Lung (tissue), 11 donors: ENCODE measurements at regions not wholly inside any gene's neighbourhood (a gene's known extent, or its start where the extent isn't known, plus 50 kb on each side); places are given as distances from the start of the nearest gene placed in this dataset.
"Not testable (repeated sequence)": the region's sequence is repeated elsewhere in the genome, so short reads cannot be mapped to it uniquely, and the experiment has no call there.

ENCODE experiments used
- ATAC-seq: fragments of 200-7000 bp; cut with Tn5 transposase; one replicate; pipeline ENCODE4 v1.9.1; 2020; ENCODE audit warnings: moderate number of reproducible peaks; ENCODE audit not compliant: insufficient read depth, low FRiP score
- DNase-seq, 3 donors: peaks; one replicate each; pipeline ENCODE4 v3.0.0-alpha.2; 2013 to 2017
- H3K27ac ChIP-seq, 2 donors: one replicate each; pipeline ENCODE4 v1.5.1; 2013; ENCODE audit warnings: mild to moderate bottlenecking in 2 of 2, moderate library complexity in 2 of 2, control low read depth in 1 of 2, inconsistent platforms in 1 of 2, low read depth in 1 of 2, low read length in 1 of 2
- H3K27me3 ChIP-seq, 3 donors: one replicate each; pipeline ENCODE4 v1.5.1; 2013; ENCODE audit warnings: low read length in 2 of 3; ENCODE audit not compliant: control insufficient read depth in 3 of 3, insufficient read depth in 3 of 3
- H3K36me3 ChIP-seq, 4 donors: one replicate each; pipeline ENCODE4 v1.5.1; 2013; ENCODE audit warnings: low read length in 4 of 4, mild to moderate bottlenecking in 1 of 4, moderate library complexity in 1 of 4; ENCODE audit not compliant: control insufficient read depth in 4 of 4, insufficient read depth in 4 of 4
- H3K4me1 ChIP-seq, 5 donors: one replicate each; pipeline ENCODE4 v1.5.1; 2013; ENCODE audit warnings: low read length in 5 of 5, mild to moderate bottlenecking in 2 of 5, moderate library complexity in 1 of 5; ENCODE audit not compliant: control insufficient read depth in 5 of 5, insufficient read depth in 5 of 5
- H3K4me3 ChIP-seq: one replicate; pipeline ENCODE4 v1.5.1; 2013; ENCODE audit warnings: mild to moderate bottlenecking, control low read depth, moderate library complexity
- H3K9ac ChIP-seq, 2 donors: one replicate each; pipeline ENCODE4 v1.5.1; 2013; ENCODE audit warnings: low read length in 2 of 2, control low read depth in 1 of 2; ENCODE audit not compliant: insufficient read depth in 1 of 2
- H3K9me3 ChIP-seq, 4 donors: one replicate each; pipeline ENCODE4 v1.5.1; 2013; ENCODE audit warnings: low read length in 3 of 4, mild to moderate bottlenecking in 1 of 4, moderate library complexity in 1 of 4; ENCODE audit not compliant: control insufficient read depth in 4 of 4, insufficient read depth in 3 of 4
- WGBS, 2 donors: extraction: QIAGEN DNeasy Blood & Tissue Kit; methylation state at CpG; one replicate each; pipeline ENCODE4 v1.1.7; 2013; 5-methylcytosine and 5-hydroxymethylcytosine counted together
- TF ChIP-seq, protein P1 (sequence below): IDR thresholded peaks from 2 replicates; pipeline ENCODE4 v1.5.1; 2012; ENCODE audit warnings: mild to moderate bottlenecking; ENCODE audit errors: control extremely low read depth, extremely low read depth
- donor health status: control.
- donor health status: control.
- donor health status: Bipolar disorder and iron deficiency.
- donor health status: healthy.
- donor health status: DM: yes; HTN: yes; CAD: no.

DNA sequence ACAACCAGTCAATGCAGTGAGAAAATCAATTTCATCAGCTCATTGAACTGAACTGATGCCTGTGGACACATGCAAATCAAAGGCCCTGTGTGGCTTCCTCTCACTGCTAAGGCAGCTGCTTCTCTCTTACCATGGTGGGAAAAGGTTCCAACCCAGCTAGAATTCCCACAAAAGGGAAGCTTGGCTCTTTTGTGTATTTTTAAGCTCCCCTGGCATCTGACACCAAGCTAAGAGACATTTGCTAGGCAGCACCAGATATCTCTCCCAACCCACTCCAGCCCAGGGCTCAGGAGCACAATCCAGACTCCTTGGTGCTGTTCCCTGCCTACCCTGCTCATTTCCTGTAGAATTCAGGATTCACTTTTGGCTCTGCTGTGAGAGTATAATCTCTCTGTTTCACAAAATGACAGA is 129.6 kb downstream of the GXYLT1 start:
- no peak overlapping the region for H3K4me3 ChIP-seq
- H3K4me1 ChIP-seq, result no peaks in the 10 kb centered on the region
- no peak overlapping the region for H3K9ac ChIP-seq
- DNase-seq (no peak), ATAC-seq (no peak)
- TF ChIP-seq, protein P1, sequence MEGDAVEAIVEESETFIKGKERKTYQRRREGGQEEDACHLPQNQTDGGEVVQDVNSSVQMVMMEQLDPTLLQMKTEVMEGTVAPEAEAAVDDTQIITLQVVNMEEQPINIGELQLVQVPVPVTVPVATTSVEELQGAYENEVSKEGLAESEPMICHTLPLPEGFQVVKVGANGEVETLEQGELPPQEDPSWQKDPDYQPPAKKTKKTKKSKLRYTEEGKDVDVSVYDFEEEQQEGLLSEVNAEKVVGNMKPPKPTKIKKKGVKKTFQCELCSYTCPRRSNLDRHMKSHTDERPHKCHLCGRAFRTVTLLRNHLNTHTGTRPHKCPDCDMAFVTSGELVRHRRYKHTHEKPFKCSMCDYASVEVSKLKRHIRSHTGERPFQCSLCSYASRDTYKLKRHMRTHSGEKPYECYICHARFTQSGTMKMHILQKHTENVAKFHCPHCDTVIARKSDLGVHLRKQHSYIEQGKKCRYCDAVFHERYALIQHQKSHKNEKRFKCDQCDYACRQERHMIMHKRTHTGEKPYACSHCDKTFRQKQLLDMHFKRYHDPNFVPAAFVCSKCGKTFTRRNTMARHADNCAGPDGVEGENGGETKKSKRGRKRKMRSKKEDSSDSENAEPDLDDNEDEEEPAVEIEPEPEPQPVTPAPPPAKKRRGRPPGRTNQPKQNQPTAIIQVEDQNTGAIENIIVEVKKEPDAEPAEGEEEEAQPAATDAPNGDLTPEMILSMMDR, result no peak
- peaks cover 0 to 2% (median 0%) of the 10 kb centered on the region in 3 donors for H3K27me3 ChIP-seq
- H3K9me3 ChIP-seq, result no peaks in the 10 kb centered on the region
- no peaks in the 10 kb centered on the region for H3K36me3 ChIP-seq
- no peak overlapping the region for H3K27ac ChIP-seq

DNA sequence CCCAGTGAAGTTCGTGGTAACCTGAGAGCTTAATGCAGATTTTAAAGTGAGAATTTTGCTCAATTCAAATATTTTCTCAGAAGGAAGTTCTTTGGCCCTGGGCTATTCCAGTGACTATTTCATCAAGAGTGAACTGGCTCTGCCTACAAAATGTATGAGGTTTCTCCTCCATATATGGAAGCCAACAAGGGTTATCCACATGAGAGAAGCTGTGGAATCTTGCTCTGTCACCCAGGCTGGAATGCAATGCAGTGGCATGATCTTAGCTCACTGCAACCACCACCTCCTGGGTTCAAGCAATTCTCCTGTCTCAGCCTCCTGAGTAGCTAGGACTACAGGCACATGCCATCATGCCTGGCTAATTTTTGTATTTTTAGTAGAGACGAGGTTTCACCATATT is 132.2 kb downstream of the GXYLT1 start:
- H3K27ac ChIP-seq, DNase-seq, ATAC-seq, H3K4me3 ChIP-seq, H3K9me3 ChIP-seq, H3K9ac ChIP-seq, H3K27me3 ChIP-seq, H3K4me1 ChIP-seq, H3K36me3 ChIP-seq: not testable (repeated sequence)
- WGBS, 2 donors, result 82 to 93% methylated on average over 2 of the region's 2 CpGs

DNA sequence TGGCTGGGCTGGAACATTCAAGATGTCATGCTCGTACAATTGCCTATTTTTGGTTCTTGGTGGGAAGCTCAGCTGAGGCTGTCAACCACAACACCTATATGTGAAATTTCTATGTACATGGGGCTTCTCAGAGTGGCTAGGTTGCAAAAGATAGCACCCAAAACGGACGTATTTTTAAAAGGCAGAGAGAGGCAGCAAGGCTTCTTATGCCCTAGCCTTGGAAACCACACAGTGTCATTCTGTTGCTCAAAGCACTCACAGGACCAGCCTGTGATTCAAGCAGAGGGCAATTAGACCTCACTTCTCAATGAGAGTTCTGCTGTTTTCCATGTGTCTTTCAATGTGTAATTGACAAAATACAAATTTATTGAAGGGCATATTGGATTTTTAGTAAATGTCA is 134.0 kb downstream of the GXYLT1 start:
- Histone ChIP-seq H3K9me3 (no peaks in the 10 kb centered on the region), H3K36me3 (no peaks in the 10 kb centered on the region), H3K27me3 (no peaks in the 10 kb centered on the region), H3K4me1 (no peaks in the 10 kb centered on the region), H3K4me3 (no peak overlapping the region), H3K9ac (no peak overlapping the region), H3K27ac (no peak overlapping the region)
- 83 to 87% methylated on average over 3 of the region's 3 CpGs for WGBS, 2 donors
- ATAC-seq, result no peak
- TF ChIP-seq, protein P1, result no peak
- DNase-seq, result no peak

DNA sequence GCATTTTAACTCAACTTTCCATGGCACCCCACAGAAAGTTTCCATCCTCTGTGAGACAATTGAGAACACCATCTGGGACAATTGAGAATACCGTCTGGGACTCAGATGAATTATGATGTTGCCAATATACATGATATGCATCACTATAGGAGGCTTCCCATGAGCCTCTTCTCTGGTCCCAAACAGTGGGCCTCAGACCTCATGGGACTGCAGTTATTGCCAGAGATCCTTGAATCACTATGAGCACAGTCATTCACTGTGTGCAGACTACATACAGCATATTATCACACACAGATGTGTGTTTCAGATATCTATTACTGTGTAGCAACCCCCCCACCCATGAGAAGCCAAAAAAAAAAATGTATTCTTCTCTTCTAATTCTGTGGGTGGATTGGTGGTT is 134.4 kb downstream of the GXYLT1 start:
- Histone ChIP-seq H3K4me3 (no peak overlapping the region), H3K27me3 (no peaks in the 10 kb centered on the region), H3K4me1 (no peaks in the 10 kb centered on the region), H3K27ac (no peak overlapping the region), H3K9me3 (no peaks in the 10 kb centered on the region), H3K36me3 (no peaks in the 10 kb centered on the region), H3K9ac (no peak overlapping the region)
- 93 to 98% methylated on average over 1 of the region's 1 CpG for WGBS, 2 donors
- TF ChIP-seq, protein P1, result no peak
- ATAC-seq (no peak), DNase-seq (no peak)
